HG02678 (cell line): ENCODE measurements at regions not wholly inside any gene's neighbourhood (a gene's known extent, or its start where the extent isn't known, plus 50 kb on each side); places are given as distances from the start of the nearest gene placed in this dataset.

Experiments used
- ATAC-seq: cut with Tn5 transposase; IDR thresholded peaks from one replicate; pipeline ENCODE4 v1.9.1; 2021; ENCODE audit warnings: mild to moderate bottlenecking, moderate library complexity; ENCODE audit not compliant: unreplicated experiment

DNA sequence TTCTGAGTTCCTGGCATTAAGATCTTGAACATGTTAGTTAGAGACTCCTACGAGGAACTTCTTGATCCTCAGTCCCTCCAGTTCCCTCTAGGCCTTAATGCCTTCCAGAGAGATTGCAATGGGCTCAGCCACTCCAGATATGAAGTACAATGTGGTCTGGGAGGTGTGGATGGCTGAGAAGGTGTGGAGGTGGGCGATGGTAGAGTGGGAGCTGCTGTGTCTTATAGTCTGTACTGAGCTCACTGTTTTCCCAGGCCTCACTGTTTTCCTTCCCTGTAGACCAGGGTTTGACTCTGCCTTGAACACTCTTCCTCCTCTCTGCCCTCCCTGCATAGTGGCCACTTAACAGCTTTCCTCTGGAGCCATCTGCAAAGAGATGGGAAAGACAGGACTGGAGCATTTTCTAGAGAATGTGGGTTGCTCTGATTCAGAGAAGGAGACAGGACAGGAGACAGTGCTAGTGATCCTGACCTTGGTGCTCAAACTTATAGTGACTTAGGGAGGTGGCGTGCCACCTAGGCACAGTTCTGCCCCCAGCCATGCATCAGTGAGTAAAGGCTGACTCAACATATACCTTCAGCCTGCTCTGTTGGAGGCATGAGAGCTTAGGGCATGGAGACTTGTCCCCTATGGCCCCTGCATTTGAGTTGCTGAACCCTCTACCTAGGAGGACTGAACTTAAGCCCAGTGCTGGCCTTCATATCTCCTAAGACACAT is 129.7 kb downstream of the TDRD15 start:
- no peak for ATAC-seq

DNA sequence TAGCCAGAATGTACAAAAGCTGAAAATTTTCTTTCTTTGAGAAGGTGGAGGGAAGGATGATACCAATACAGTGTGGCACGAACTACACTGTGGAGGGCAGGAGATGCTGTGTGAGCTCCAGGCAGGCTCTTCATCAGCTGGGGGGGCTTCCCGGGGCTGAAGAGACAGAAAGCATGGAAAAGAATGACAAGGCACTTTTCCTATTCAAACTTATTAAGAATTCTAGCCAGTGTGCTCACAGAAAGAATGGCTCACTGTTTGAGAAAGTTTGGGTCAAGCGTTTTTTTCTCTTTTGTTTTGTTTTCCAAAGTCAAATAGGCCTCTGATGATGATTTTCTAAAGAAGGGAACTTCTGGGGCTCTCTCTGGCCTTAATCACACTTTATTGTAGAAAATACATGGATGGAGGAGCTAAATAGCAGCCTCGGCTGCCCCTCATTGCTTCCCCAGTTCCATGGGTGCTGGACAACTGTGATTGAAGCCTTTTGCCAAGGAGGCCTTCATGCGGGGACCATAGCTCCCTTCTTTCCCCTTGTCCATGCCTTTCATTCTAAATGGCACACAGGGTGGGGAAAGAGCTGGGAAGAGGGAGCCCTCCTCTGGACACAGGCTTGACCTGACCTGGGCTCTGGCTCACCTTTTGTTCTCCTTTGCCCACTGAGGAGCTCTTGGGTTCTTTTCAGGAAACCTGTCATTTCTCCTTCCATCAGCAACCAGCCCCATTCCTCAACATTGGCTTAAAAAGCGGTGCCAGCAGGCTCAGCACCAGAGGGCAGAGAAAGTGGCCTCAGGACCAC is 130.6 kb downstream of the TDRD15 start:
- no peak for ATAC-seq

GRCh38 chr2:21256006-21256405 is 132.2 kb downstream of the TDRD15 start:
- peak; percentile 90 for ATAC-seq

GRCh38 chr2:21257621-21258020 is 133.9 kb downstream of the TDRD15 start:
- ATAC-seq: no peak

GRCh38 chr2:21258082-21258481 is 134.3 kb downstream of the TDRD15 start:
- ATAC-seq: no peak

DNA sequence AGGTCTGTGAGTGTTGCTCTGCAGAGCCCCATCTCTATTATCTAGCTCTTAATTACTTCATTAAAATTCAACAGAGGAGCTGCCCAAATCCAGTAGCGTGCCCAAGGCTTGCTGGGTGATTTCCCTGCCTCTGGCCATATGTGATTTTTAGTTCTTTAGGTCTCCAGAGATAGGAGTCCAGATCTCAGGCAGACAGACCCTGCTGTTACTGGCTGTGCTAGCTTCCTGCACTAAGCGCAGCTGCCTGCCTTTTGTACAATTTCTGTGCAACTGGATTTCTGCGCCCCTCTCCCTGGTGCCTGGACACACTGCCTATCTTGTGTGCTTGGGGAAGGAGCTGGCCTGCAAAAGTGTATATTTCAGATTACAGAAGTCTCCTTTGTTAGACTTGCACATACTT is 136.5 kb downstream of the TDRD15 start:
- no peak for ATAC-seq

DNA sequence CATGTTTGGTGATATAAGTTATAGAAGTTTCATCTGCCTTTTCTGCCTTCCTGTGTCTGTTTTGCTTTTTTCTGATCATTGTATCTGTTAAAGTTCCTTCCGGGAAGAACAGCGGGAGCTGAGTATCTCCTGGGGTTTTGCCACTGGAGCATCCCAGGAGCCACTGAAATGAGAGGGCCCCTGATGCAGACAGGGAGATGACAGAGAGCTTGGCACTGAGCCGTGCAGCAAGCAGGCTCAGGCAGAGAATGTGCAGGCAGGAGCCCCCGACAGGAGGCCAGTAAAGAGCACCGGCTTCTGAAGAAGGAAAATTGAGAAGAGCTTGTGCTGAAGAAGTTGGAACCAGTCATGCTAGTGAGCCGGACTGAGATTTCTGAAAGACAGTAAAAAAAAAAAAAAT is 137.8 kb downstream of the TDRD15 start:
- no peak for ATAC-seq

GRCh38 chr2:21262426-21262940 is 138.7 kb downstream of the TDRD15 start:
- ATAC-seq: no peak

GRCh38 chr2:21263622-21264021 is 139.9 kb downstream of the TDRD15 start:
- no peak for ATAC-seq

DNA sequence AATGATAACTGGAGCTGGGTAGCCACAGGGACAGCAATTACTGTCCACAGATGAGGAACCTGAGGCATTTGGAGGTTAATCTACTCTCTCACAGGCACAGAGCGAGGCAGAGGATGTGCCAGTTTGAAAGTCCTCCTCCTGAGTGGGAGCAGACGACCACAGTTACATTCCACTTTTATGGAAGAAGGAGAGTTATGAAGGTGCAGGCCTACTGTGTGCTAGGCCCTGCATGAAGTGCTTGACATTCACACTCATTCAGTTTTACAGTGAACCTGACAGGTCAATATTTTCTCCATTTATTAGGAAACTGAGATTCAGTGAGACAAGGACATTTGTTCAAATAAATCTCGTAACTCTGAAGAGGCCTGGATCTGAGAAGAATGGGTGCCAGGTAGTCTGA is 142.0 kb downstream of the TDRD15 start:
- no peak for ATAC-seq

DNA sequence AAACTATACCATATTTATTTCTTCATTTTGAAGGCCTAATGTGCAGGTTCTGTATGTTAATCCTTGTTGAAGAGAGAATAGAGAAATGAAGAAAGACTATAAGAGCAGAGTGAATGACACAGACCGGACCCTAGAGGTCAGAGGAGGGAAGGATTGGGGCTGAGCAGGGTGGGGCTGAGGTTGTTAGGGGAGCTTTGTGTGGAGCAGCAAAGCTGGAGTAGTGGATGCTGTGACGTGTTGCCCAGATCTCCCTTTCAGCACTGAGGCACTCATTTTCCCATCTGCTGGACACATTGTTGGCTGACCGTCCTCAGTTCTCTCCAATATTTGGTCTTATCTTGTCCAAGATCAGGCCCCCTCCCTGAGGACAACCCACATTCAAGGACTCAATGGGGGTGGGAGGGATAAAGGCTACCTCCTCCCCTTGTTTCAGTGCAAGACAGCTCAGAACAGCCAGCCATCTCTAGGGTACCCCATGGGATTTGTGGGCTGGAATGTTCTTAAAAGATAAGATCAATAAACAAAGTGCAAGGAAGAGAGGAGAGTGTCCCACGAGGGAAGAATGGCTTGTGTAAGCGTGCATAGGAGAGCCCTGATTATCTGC is 143.6 kb downstream of the TDRD15 start:
- ATAC-seq: no peak

DNA sequence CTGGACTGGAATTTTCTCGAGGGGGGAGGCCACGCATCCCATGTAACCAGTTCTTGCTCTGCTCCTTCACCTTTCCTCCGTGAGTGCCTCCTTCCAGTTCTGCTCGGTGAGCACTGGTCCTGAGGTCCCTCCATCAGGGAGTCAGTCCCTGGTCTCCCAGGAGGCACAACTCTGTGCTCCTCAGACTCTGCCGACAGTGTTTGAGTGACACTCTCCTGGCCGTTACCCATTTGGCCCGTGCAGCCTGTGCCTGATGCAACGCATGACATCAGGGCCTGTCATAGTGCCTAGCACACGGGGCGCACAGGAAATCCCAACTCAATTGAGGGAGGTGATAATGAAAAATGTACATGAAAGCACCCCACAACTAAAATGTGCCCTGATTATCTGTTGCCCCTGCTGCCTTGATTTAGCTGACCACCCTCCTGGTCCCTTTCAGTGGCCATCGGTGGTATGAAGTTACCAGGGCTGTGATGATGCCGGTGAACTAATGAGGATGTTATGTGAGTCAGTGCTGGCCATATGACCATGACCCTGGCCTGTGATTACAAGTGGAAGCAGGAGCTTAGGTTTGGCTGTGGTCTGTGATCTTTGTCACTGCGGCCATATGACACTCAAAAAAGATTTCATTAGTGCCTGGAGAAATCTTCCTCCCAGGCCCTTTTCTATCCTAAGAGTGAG is 144.6 kb downstream of the TDRD15 start:
- no peak for ATAC-seq

DNA sequence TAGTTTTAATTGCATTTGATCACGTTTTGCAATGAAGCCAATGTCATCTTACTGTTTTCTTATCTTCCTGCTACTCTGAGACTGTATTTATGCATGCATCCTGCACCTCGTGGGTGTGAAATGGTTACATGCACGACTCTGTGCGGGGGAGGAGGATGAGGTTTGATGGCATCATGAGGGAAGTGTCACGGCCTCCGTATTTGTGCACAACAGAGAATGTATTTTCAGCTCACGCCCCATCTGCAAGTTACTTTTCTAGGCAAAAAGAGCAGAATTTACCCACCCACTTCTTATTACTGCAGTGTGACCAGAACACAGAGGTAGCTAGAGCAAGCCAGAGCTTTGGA is 145.1 kb downstream of the TDRD15 start:
- no peak for ATAC-seq

GRCh38 chr2:21269382-21269781 is 145.6 kb downstream of the TDRD15 start:
- ATAC-seq: no peak

DNA sequence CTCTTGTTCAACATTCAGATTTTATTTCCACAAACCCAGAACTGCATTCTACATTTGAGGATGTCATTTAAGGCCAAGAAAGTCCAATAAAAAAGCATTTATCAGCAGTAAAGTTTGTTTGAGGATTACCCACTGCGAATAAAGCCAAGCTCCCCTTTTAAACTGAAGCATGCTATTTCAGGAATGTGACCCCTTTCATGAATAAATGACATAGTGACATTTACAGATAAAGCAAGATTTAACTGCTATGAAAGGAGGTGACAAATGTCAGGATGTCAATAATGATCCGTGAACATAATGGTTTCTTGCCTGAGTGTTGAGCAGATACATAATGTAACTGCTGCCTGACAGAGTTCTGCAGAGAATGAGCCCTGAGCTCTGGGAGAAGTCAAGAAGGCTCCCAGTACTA is 146.3 kb downstream of the TDRD15 start:
- ATAC-seq: no peak

DNA sequence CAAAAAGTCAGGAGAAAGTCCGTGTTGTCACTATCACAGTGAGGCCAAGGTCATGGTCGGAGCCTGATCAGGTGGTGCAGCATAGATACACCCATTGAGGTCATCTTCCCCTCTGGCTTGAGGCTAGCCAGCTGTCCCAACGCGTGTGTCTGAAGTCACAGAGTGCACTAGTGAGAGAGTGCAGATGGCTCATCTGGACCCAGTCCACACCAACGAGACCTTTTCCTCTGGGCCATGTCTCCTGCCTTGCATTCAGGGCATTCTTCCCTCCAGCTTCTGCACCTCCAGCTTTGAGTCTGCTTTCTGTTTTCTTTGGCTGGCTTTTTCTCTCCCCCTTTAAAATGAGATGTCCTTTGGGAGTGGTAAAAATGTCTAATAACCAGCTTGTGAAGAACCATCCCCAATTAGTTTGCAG is 146.9 kb downstream of the TDRD15 start:
- ATAC-seq: no peak

DNA sequence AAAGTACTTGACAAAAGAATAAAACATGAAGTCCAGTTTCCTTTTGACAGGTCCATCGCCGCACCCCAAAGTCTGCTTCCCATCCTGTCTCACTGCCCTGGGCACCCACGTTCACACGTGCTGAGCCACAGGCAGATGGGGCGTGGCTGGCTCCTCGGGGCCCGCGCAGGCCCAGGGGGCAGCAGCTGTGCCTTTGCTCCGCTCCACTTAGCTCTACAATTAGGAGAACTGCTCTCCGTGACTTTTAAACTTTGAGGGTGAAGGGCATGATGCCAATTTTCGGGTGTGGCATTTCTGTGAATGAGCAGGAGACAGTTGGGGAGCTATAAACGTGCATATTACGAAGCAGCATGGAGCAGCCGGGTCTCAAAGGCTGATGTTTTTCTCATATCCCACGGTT is 152.4 kb downstream of the TDRD15 start:
- no peak for ATAC-seq

DNA sequence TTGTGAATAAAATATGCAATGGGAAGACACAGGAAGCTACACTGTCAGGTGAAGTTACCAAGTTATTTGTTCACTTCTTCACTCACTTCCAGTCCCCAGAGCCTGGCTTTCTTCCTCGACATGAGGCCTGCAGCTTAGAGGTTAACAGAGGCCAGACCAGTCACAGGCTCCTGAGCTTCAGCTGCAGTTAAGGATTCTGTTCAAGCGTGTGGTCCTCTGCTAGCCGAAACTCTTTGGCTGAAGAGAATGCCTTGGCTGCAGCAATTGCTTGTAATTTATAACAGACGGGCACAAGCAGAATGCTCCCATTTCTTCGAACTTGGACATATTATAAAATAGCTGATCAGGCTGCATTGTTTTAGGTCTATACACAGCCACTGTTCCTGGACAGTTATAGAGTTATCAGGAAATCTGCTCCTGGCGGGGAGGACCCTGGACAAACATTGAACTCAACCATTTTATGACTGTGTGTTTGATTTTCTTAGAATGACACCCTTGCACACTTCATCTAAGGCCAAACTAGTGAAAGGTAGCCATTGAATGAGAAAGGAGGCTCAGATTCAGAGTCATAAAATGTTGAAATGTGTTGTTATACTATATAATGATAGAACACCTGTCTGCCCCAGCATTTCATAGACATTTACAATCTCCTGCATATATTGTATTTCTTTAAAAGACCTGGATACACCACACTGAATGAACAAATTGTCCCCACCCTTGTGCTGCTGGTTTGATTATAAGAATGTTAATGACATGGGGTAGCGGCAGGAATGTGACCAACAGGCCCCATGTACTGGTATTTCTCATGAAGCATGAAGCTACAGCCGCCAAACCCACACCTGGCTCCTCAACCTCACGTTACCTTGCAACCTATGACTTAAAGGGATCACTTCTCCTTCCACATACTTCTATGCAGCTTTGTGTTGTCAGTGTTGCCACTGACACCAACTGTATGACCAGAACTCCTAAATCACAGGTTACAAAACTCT is 153.6 kb downstream of the TDRD15 start:
- ATAC-seq: no peak

DNA sequence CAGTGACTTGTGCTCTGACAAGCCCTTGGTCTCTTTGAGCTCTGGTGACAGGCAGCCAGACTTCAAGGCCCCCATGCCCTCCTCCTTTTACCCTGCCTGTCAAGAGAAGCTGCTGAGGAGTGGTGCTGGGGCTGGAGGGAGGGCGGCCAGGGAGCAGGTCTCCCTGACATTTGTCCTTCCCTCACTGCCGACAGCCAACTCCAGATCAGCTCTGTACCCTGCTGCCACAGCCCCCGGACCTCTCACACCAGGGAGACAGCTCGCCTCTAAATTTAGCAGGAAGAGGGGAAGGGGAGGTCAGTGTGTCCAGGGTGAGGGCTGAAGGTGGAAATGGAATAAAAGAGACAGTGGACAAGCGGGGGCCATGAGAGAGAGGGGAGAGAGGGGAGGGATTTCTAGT is 155.8 kb downstream of the TDRD15 start:
- no peak for ATAC-seq

DNA sequence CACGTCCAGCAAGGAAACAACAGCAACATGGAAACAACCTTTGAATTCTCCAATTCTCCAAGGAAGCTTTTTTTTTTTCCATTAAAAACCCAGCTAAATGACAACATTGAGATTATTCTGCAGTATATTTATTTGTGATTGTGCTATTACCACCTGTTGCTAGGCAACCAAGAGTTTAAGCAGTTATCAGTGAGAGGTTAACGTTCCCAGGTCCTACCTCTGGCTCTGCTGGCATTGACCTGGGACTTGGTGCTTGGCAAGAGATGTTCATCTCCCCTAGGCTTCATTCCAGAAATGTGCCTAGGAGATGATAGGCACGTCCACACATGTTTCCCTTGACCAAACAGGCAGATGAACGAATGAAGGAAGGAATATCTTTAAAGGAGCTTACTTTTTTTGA is 157.0 kb downstream of the TDRD15 start:
- no peak for ATAC-seq
